ENCODE measurements at regions not wholly inside any gene's neighbourhood (a gene's known extent, or its start where the extent isn't known, plus 50 kb on each side); places are given as distances from the start of the nearest gene placed in this dataset.

- no peak for DNase-seq
Observed at GRCh38 chr2:196448407-196449079, 191.0 kb upstream of the CCDC150 start.

- no peak for DNase-seq
Observed at GRCh38 chr2:196449083-196449482, 190.4 kb upstream of the CCDC150 start.

- no peak for DNase-seq
Observed at GRCh38 chr2:196452758-196453157, 186.8 kb upstream of the CCDC150 start.

GRCh38 chr2:196453613-196454047, 185.9 kb upstream of the CCDC150 start:
- peak; percentile 32 to 36 for DNase-seq

GRCh38 chr2:196454492-196454891, 185.0 kb upstream of the CCDC150 start:
- DNase-seq: no peak

- no peak for DNase-seq
Observed at GRCh38 chr2:196459539-196459938, 180.0 kb upstream of the CCDC150 start.

GRCh38 chr2:196463706-196464105, 175.8 kb upstream of the CCDC150 start:
- DNase-seq: no peak

- no peak for DNase-seq
Observed at GRCh38 chr2:196464311-196464710, 175.2 kb upstream of the CCDC150 start.

GRCh38 chr2:196466581-196466980, 172.9 kb upstream of the CCDC150 start:
- no peak for DNase-seq

- no peak for DNase-seq
Observed at GRCh38 chr2:196468394-196468793, 171.1 kb upstream of the CCDC150 start.

- DNase-seq: no peak
Observed at GRCh38 chr2:196473617-196474016, 165.9 kb upstream of the CCDC150 start.

GRCh38 chr2:196475611-196476010, 163.9 kb upstream of the CCDC150 start:
- no peak for DNase-seq

GRCh38 chr2:196478588-196478987, 160.9 kb upstream of the CCDC150 start:
- no peak for DNase-seq

GRCh38 chr2:196479350-196479749, 160.2 kb upstream of the CCDC150 start:
- DNase-seq: no peak

GRCh38 chr2:196480653-196481323, 158.7 kb upstream of the CCDC150 start:
- no peak for DNase-seq

GRCh38 chr2:196481324-196481697, 158.2 kb upstream of the CCDC150 start:
- DNase-seq: no peak

GRCh38 chr2:196482119-196483065, 157.1 kb upstream of the CCDC150 start:
- DNase-seq: no peak

GRCh38 chr2:196486146-196486545, 153.4 kb upstream of the CCDC150 start:
- DNase-seq: no peak

- no peak for DNase-seq
Observed at GRCh38 chr2:196487417-196487816, 152.1 kb upstream of the CCDC150 start.

- DNase-seq: no peak
Observed at GRCh38 chr2:196489371-196489770, 150.1 kb upstream of the CCDC150 start.

GRCh38 chr2:196492946-196493345, 146.6 kb upstream of the CCDC150 start:
- DNase-seq: no peak

- no peak for DNase-seq
Observed at GRCh38 chr2:196498962-196499361, 140.6 kb upstream of the CCDC150 start.

GRCh38 chr2:196499686-196500085, 139.8 kb upstream of the CCDC150 start:
- DNase-seq: no peak
